K562 (cell line): ENCODE measurements at regions not wholly inside any gene's neighbourhood (a gene's known extent, or its start where the extent isn't known, plus 50 kb on each side); places are given as distances from the start of the nearest gene placed in this dataset.
"Not testable (repeated sequence)": the region's sequence is repeated elsewhere in the genome, so short reads cannot be mapped to it uniquely, and the experiment has no call there.

Source experiments
- FOS ChIP-seq: IDR thresholded peaks from 3 replicates; pipeline ENCODE4 v1.6.1; 2011; ENCODE audit not compliant: insufficient read length; ENCODE audit errors: extremely low read depth
- GATAD2B ChIP-seq: fragments of 450-650 bp; IDR thresholded peaks from 2 replicates; pipeline ENCODE4 v1.6.1; 2017; ENCODE audit warnings: mild to moderate bottlenecking, borderline replicate concordance
- GTF3C2 ChIP-seq: IDR thresholded peaks from 3 replicates; pipeline ENCODE4 v1.6.1; 2011; ENCODE audit warnings: borderline replicate concordance, mild to moderate bottlenecking, moderate library complexity; ENCODE audit not compliant: insufficient read length; ENCODE audit errors: extremely low read depth
- KDM1A ChIP-seq, 2 experiments: fragments of 450-650 bp; IDR thresholded peaks; 2 replicates each; pipeline ENCODE4 v1.6.1; 2016; ENCODE audit warnings: mild to moderate bottlenecking in 2 of 2
- MBD2 ChIP-seq: sonication (generic); IDR thresholded peaks from 2 replicates; pipeline ENCODE4 v1.6.1; 2016; ENCODE audit warnings: low read depth, borderline replicate concordance
- MLX ChIP-seq, 2 experiments: fragments of 450-650 bp in 1 of 2; sonication (generic) in 1 of 2; formaldehyde crosslinking; conservative IDR thresholded peaks; 2 replicates each; pipeline versions ENCODE4 v1.4.0 to v1.8.1; 2020 to 2022; ENCODE audit warnings: mild to moderate bottlenecking in 1 of 2, missing genetic modification reagents in 1 of 2
- NFE2 ChIP-seq: IDR thresholded peaks from 2 replicates; pipeline ENCODE4 v1.6.1; 2014; ENCODE audit warnings: antibody characterized with exemption, low read depth
- NONO ChIP-seq, 2 experiments: fragments of 200-400 bp in 1 of 2; fragments of 450-650 bp in 1 of 2; formaldehyde crosslinking in 1 of 2; IDR thresholded peaks; 2 replicates each; pipeline ENCODE4 v1.6.1; 2017; ENCODE audit warnings: low read depth in 2 of 2, mild to moderate bottlenecking in 2 of 2, moderate library complexity in 2 of 2, low read length in 1 of 2
- NR4A1 ChIP-seq, 2 experiments: fragments of 250-450 bp in 1 of 2; fragments of 450-650 bp in 1 of 2; sonication (Bioruptor Pico) in 1 of 2; IDR thresholded peaks; 2 replicates each; pipeline versions ENCODE4 v1.4.0 to v1.6.1; 2016 to 2020; ENCODE audit warnings: mild to moderate bottlenecking in 2 of 2, missing compliant biosample characterization in 1 of 2, missing genetic modification characterization in 1 of 2, moderate library complexity in 1 of 2

- TF ChIP-seq GATAD2B (peak; percentile 88), GTF3C2 (peak; percentile 40), KDM1A (IDR thresholded peaks at IDR 0.05) (peak; percentile 95), NFE2 (peak; percentile 40)
- TF ChIP-seq FOS; NR4A1 (CRISPR knock-in tag; IDR thresholded peaks at IDR 0.05); NR4A1 (tag; IDR thresholded peaks at IDR 0.05); NONO (IDR thresholded peaks at IDR 0.05; ENCODE audit: low read depth in 2 of 2, low read length in 1 of 2); MLX (CRISPR knock-in tag; conservative IDR thresholded peaks at IDR 0.05); MBD2: not testable (repeated sequence)
These were observed 94.4 kb upstream of the BARHL2 start for GRCh38 chr1:90811444-90811950.
